Astrocyte of the cerebellum (primary cell): ENCODE measurements at regions not wholly inside any gene's neighbourhood (a gene's known extent, or its start where the extent isn't known, plus 50 kb on each side); places are given as distances from the start of the nearest gene placed in this dataset.

ENCODE experiments used
- DNase-seq: peaks from one replicate; pipeline ENCODE4 v3.0.0-alpha.2; 2011; ENCODE audit warnings: low read depth
- H3K4me3 ChIP-seq: 2 replicates; pipeline ENCODE4 v1.5.1; 2011; ENCODE audit warnings: mild to moderate bottlenecking, low read depth, low read length, moderate library complexity
- in situ Hi-C: cut with HindIII; loops from 2 replicates; pipeline ENCODE4 v1.10.0; 2017; ENCODE audit warnings: low sequenced_read_pairs
- TF ChIP-seq, protein P1 (sequence below): IDR thresholded peaks from 2 replicates; pipeline ENCODE4 v1.5.1; 2012; ENCODE audit warnings: low read length, low read depth, moderate library complexity, mild to moderate bottlenecking; ENCODE audit errors: missing control alignments

DNA sequence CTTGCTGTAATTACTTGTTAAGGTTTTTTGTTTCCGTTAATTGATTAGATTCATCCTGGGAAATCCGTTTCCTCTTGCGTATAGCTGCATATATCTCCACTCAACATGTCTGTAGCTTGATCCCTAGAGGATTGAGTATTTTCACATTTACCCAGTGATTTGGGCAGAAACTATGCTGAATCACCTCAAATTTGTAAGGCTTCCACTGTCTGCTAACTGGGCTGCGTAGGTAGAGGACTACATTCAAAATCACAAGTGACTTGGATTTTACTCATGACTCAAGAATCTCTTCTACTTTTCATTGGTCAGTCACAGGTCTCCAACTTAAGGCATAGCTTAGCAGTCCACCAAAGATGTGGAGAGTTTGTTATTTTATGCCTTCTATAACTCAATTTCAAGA, 141.8 kb downstream of the POLR1F start:
- no peak overlapping the region for H3K4me3 ChIP-seq
- TF ChIP-seq, protein P1, sequence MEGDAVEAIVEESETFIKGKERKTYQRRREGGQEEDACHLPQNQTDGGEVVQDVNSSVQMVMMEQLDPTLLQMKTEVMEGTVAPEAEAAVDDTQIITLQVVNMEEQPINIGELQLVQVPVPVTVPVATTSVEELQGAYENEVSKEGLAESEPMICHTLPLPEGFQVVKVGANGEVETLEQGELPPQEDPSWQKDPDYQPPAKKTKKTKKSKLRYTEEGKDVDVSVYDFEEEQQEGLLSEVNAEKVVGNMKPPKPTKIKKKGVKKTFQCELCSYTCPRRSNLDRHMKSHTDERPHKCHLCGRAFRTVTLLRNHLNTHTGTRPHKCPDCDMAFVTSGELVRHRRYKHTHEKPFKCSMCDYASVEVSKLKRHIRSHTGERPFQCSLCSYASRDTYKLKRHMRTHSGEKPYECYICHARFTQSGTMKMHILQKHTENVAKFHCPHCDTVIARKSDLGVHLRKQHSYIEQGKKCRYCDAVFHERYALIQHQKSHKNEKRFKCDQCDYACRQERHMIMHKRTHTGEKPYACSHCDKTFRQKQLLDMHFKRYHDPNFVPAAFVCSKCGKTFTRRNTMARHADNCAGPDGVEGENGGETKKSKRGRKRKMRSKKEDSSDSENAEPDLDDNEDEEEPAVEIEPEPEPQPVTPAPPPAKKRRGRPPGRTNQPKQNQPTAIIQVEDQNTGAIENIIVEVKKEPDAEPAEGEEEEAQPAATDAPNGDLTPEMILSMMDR = no peak
- in situ Hi-C loops = no loop called here
- DNase-seq = no peak

DNA sequence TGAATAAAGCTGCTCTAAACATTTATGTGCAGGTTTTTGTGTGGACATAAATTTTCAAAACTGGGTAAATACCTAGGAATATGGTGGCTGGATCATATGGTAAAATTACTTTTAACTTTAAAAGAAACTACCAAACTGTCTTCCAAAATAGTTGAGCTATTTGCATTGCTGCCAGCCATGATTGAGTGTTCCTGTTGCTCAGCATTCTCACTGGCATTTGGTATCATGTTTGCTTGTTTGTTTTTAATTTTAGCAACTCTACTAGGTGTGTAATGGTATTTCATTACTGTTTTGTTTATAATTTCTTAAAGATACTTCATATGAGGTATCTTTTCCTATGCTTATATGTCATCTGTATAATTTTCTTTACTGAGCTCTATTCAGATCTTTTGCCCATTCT, 143.2 kb downstream of the POLR1F start:
- TF ChIP-seq, protein P1 = no peak
- no peak overlapping the region for H3K4me3 ChIP-seq
- DNase-seq = no peak
- in situ Hi-C loops = no loop called here

DNA sequence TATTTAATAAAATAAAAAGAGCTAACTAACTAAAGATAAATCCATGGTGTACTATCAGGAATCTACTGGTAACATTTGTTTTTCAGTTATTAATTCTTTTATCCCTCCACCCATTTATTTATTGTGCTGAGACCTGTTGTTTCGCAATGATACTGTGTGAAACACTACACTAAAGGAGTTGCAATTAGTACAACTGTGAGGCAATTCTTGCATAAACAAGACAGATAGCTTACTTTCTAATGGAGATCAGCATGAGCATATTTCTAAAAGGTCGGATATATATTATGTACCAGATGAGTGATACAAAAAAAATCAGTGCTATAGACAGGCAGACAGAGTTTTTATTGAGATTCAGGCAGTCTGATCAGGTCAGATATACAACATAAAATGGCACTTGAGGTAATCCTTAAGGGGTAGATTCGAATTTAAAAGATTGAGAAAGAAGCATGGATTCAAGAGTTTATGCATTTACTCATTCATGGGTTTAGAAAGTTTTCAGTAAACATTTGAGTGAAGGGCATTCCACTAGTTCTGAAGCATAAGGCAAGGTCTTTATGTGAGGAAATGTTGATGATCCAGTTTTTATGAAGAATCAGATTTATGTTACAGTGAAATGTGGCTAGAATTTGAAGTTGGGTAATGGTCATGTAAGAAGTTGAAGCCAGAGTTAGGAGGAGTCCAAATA, 147.6 kb downstream of the POLR1F start:
- DNase-seq = no peak
- H3K4me3 ChIP-seq = no peak overlapping the region
- TF ChIP-seq, protein P1 = no peak
- in situ Hi-C loops = no loop called here

DNA sequence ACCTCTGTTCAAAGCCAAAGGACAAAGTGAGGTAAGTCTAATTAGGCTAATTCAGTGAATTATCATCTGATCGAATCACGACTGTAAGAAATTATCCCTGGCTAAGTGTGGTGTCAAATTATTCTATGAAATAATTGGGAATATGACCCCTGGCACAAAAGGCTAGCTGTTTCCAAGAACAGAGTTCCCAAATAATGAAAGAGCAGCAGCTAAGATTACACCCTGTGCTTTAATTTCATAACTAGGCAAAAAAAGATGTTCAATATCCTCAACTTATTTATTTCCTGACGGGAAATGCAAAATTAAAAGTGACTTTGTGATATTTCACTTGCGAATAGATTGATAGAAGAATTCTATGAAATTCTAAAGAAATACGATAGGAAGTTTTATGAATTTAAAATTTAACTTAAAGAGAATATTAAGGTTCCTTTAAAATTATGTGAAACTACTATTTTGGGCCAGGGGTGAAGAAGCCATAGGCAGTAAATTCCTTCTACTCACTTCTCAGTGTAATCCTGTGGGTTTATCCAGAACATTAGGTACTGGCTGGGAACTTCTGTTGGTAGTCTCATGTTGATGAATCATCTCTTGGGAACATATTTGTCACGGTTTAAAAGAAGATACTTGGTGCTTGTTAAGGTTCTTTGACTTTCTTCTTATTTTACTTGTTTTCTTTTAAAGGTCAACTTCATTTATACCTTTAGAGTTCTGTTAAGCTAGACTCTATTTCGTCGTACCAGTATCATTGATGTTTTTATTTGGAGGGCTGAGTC, 148.5 kb downstream of the POLR1F start:
- no peak overlapping the region for H3K4me3 ChIP-seq
- in situ Hi-C loops = no loop called here
- TF ChIP-seq, protein P1 = no peak
- DNase-seq = peak; percentile 81

DNA sequence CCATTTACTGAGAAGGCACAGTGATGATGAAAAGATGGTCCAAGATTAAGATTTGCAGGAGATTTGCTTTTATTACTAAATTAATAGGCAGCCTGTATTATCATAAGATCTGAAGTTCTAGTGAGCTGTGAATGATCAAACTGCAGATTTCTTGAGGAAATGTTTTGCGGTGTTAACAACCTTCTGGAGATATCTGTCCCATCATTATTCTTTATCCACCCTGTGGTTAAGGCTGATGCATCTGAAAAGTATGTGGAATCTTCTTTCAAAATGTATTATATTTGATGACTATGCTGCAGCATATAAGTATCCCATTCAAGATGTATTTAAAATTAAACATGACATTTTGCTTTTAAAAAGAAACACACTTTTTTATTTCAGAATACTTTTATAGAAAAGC, 150.3 kb downstream of the POLR1F start:
- TF ChIP-seq, protein P1 = no peak
- DNase-seq = no peak
- H3K4me3 ChIP-seq = no peak overlapping the region
- in situ Hi-C loops = no loop called here

DNA sequence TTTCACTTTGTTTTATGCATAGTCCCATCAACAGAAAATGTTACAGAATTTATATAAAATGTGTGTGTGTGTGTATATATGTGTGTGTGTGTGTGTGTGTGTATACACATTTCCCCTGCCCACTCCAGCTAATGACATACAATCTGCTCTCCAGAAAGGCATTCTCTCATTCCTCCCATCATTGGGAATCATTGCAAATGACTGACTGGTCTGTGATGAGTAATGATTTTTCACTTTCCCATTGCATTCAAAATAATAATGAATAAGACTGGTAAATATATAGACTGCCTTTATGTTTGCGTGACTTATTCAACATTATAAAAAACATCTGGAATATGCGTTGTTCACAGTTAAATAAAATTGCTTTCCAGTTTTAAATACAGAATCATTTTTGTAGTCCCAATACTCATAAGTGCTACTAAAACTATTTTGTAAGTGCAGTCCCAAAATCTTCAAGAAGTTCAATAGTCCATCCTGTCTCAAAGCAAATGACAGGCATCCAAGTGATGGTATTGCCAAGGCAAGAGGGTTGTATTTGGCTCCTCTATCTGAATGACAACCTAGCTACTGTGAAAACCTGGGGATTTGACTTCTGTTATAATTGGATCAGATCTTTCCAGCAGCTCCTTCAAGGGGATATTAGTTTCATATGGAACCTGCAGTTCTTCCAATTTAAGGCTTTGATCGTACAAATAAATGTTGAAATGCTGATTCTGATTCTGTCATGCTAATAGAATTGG, 150.9 kb downstream of the POLR1F start:
- in situ Hi-C loops = no loop called here
- DNase-seq = no peak
- TF ChIP-seq, protein P1 = no peak
- H3K4me3 ChIP-seq = no peak overlapping the region
